ENCODE measurements at regions not wholly inside any gene's neighbourhood (a gene's known extent, or its start where the extent isn't known, plus 50 kb on each side); places are given as distances from the start of the nearest gene placed in this dataset.

GRCh38 chr2:185687967-185688366 lies 50.6 kb upstream of the FSIP2 start:
- no peaks in the 10 kb centered on the region for H3K9me2 ChIP-seq (ENCODE audit: insufficient read depth)
- H3K9ac ChIP-seq (ENCODE audit: low read length), result no peak overlapping the region
- H2AFZ ChIP-seq (ENCODE audit: low read depth, low read length, poor library complexity, severe bottlenecking), result no peak overlapping the region
- BruUV-seq (replicated peaks), result no TSS peak
- ATAC-seq (no peak), DNase-seq (ENCODE audit: low read depth, low spot score) (no peak)
- intact Hi-C loops (cut with micrococcal nuclease), result no loop called here
- H3K4me1 ChIP-seq (ENCODE audit: control insufficient read depth in 1 of 2, insufficient read depth in 2 of 2, low read length in 2 of 2), result peaks cover 5 to 12% of the 10 kb centered on the region in 2 experiments; a peak in 3 of 4 replicates
- H3K9me3 ChIP-seq (ENCODE audit: control insufficient read depth in 1 of 2, insufficient read depth in 1 of 2, low read depth in 1 of 2, low read length in 2 of 2), result no peaks in the 10 kb centered on the region
- H4K20me1 ChIP-seq (ENCODE audit: insufficient read depth), result no peaks in the 10 kb centered on the region
- no peak overlapping the region for H3K4me3 ChIP-seq (replicated peaks in 1 of 2; ENCODE audit: low read depth in 1 of 2, low read length in 2 of 2)
- H3K27me3 ChIP-seq (ENCODE audit: insufficient read depth, low read length), result no peaks in the 10 kb centered on the region
- ChIA-PET POLR2A (no interaction called here), CTCF (no interaction called here), RAD21 (ENCODE audit: low non-redundant PET in 1 of 2, low total read pairs in 2 of 2, uncharacterized antibody in 2 of 2, unreplicated experiment in 2 of 2) (no interaction called here)
- H3K36me3 ChIP-seq (ENCODE audit: control insufficient read depth in 1 of 2, insufficient read depth in 2 of 2, low read length in 2 of 2), result no peaks in the 10 kb centered on the region
- TF ChIP-seq EGR1 (IDR thresholded peaks at IDR 0.05; ENCODE audit: low read depth) (no peak), YY1 (IDR thresholded peaks at IDR 0.05; ENCODE audit: extremely low read depth, insufficient replicate concordance, low read depth, low read length) (no peak), RAD21 (IDR thresholded peaks at IDR 0.05; ENCODE audit: low read depth) (no peak), JUND (IDR thresholded peaks at IDR 0.05) (no peak)
- no peaks in the 10 kb centered on the region for H3K79me2 ChIP-seq (ENCODE audit: insufficient read depth, low read length)
- H3K4me2 ChIP-seq (ENCODE audit: low read length), result no peak overlapping the region
- no peak overlapping the region for H3K27ac ChIP-seq (ENCODE audit: low read depth, low read length)

Measured in HCT116 (cell line).